GM12865 (cell line): ENCODE measurements at regions not wholly inside any gene's neighbourhood (a gene's known extent, or its start where the extent isn't known, plus 50 kb on each side); places are given as distances from the start of the nearest gene placed in this dataset.

ENCODE experiments used
- DNase-seq: peaks from one replicate; pipeline ENCODE4 v3.0.0; 2010; ENCODE audit warnings: low read depth
- H3K4me3 ChIP-seq: 2 replicates; pipeline ENCODE4 v1.5.1; 2011; ENCODE audit warnings: mild to moderate bottlenecking, low read depth, low read length, control low read depth
- TF ChIP-seq, protein P1 (sequence below): IDR thresholded peaks from 2 replicates; pipeline ENCODE4 v1.5.1; 2011; ENCODE audit warnings: low read length, control low read depth, low read depth, inconsistent platforms; ENCODE audit not compliant: insufficient read depth; ENCODE audit errors: missing control alignments

DNA sequence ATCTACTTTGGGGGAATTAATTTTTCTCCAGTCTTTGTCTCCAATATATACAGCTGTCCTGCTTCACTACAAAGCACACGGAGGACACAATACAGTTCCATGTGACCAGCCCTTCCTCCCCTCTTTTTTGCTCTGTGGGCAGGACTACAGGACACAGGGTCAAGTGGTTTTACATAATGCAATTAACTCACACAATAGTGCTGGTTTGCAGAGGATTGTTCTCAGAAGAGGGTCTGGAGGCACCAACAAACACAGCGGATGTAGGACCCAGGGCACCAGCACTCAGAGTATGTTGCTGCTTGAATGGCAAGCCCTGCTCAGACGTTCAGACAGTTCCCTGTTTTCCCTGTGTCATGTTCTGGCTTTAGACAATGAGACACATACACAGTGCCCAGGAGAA, 52.0 kb upstream of the NPTX2 start:
- no peak for DNase-seq
- H3K4me3 ChIP-seq, result no peak overlapping the region
- TF ChIP-seq, protein P1, sequence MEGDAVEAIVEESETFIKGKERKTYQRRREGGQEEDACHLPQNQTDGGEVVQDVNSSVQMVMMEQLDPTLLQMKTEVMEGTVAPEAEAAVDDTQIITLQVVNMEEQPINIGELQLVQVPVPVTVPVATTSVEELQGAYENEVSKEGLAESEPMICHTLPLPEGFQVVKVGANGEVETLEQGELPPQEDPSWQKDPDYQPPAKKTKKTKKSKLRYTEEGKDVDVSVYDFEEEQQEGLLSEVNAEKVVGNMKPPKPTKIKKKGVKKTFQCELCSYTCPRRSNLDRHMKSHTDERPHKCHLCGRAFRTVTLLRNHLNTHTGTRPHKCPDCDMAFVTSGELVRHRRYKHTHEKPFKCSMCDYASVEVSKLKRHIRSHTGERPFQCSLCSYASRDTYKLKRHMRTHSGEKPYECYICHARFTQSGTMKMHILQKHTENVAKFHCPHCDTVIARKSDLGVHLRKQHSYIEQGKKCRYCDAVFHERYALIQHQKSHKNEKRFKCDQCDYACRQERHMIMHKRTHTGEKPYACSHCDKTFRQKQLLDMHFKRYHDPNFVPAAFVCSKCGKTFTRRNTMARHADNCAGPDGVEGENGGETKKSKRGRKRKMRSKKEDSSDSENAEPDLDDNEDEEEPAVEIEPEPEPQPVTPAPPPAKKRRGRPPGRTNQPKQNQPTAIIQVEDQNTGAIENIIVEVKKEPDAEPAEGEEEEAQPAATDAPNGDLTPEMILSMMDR, result no peak

DNA sequence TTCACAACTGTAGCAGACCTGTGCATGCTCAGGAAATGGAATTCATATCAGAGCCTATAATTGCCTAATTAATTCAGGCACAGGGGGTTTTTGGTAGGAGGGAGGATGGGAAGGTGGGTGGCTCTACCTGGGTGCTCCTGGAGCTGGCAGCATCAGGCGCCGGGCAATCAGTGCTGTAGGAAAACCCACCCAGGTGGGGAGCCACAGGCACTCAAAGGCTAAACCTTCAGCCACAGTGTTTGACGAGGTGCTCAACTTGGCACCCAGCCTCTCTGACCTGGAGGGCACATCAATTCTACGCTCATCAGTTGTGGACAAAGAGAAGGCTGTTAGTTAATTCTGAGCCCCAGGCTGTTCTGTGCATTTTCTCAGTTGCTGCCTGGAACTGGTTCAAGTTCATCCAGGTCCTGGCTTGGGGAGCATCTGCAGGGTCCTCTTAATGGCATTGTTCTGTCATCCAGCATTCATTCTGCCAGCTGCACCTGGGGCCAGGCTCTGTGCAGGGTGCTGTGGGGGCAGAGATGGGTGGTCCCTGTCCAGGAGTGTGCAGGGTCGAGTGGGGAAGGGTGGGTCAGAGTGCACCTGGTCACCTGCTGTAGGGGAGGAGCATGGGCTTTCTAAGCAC, 54.1 kb upstream of the NPTX2 start:
- TF ChIP-seq, protein P1, result no peak
- no peak overlapping the region for H3K4me3 ChIP-seq
- DNase-seq, result no peak

DNA sequence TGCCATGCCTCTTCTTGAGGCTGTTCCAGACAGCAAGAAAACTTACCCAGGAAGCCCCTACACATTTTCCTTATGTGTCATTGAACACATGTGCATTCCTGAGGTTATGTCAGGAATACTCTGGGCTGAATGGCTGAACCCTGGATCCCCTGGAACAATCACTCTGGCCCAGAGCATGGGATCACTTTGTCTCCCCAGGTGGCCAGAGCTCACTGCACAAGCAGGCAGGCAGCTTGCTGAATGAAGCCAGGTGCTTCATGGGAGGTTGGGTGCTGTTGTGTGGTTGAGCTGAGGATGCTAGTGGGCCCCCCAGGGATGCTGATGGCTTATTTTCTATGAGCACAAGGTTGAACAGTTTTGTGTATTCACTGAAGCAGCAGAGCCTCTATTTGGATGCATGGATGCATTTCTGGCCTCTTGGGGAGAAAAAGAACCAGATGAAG, 54.7 kb upstream of the NPTX2 start:
- DNase-seq, result no peak
- TF ChIP-seq, protein P1, result no peak
- H3K4me3 ChIP-seq, result no peak overlapping the region

DNA sequence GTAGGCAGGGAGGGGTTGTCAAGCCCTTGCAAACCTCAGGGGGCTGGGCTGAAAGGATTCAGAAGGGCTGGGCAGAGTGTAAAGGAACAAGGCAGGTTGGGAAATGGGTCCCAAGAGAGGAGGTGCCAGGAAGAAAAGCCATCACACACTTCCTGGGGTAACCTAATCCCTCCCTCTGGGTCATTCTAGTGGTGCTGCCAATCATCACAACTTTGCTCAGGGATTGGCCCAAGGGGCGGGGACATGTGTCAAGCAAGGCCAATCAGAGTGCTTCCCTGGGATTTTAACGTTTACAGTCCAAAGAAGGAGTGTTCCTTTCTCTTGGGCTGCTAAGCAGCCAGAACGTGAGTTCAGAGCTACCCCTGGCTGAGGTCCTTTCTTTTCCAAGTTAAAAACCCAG, 57.1 kb upstream of the NPTX2 start:
- H3K4me3 ChIP-seq, result no peak overlapping the region
- TF ChIP-seq, protein P1, result no peak
- peak; percentile 5 for DNase-seq

DNA sequence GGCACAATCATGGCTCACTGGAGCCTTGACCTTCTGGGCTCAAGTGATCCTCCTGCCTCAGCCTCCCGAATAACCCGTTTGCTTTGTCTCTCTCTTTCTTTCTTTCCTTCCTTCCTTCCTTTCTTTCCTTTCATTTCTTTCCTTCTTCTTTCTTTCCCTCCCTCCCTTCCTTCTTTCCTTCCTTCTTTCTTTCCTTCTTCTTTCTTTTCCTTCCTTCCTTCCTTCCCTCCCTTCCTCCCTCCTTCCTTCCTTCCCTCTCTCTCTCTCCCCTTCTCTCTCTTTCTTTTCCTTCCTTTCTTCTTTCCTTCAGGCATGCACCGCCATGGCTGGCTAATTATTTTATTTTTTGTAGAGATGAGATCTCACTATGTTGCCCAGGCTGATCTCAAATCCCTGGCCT, 57.9 kb upstream of the NPTX2 start:
- H3K4me3 ChIP-seq, result no peak overlapping the region
- TF ChIP-seq, protein P1, result no peak
- DNase-seq, result no peak

DNA sequence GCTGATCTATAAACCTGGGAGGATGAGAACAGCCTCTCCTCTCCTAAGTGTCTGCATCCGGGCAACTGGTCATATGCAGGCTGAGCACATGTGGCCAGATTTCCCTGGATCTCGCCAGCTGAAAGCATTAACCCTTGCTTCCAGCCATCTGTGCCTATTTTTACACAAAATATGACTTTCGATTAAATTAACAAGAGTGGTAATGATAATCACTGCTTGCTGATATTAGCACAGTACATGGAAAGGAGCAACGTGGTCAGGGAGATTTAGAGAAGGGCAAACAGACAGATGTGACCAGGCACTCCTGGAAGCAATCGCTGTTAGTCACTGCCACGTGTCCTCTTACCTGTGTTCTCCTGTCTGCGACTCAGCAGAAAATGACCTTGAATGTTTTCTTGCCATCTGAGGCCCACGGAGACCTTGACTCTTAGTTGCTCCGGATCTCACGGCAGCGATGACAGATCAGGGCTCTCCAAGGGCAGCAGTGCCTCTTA, 59.5 kb upstream of the NPTX2 start:
- TF ChIP-seq, protein P1, result no peak
- no peak overlapping the region for H3K4me3 ChIP-seq
- no peak for DNase-seq

DNA sequence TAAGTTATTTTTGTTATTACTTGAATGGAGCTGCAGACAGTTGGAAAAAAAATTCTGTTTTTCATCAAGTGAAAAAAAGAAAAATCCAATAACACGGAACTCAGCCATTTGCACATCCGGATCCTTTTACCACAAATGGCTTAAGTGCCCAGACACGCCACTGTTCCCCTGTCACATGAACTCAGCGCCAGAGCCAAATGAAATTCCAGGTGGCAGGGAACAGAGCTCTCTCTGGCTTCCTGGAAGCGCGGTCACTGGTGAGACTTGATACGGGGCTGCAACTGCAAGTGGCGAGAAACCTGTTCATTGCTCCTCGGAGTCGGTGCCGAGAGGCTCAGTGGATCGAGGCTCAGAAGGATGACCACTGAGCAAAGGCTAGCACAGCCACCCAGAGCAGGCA, 60.8 kb upstream of the NPTX2 start:
- DNase-seq, result no peak
- TF ChIP-seq, protein P1, result no peak

More for the DNA sequence above, 60.8 kb upstream of the NPTX2 start:
- no peak overlapping the region for H3K4me3 ChIP-seq
